NCI-H2227 (cell line): ENCODE measurements at regions not wholly inside any gene's neighbourhood (a gene's known extent, or its start where the extent isn't known, plus 50 kb on each side); places are given as distances from the start of the nearest gene placed in this dataset.
A peak's percentile ranks its signal among the peaks of the same experiment; 100 is the strongest.
"Not testable (repeated sequence)": the region's sequence is repeated elsewhere in the genome, so short reads cannot be mapped to it uniquely, and the experiment has no call there.

Experiments used
- DNase-seq: peaks from one replicate; lab custom pipeline; 2025; ENCODE audit not compliant: unreplicated experiment; lab: John Stamatoyannopoulos, UW

DNA sequence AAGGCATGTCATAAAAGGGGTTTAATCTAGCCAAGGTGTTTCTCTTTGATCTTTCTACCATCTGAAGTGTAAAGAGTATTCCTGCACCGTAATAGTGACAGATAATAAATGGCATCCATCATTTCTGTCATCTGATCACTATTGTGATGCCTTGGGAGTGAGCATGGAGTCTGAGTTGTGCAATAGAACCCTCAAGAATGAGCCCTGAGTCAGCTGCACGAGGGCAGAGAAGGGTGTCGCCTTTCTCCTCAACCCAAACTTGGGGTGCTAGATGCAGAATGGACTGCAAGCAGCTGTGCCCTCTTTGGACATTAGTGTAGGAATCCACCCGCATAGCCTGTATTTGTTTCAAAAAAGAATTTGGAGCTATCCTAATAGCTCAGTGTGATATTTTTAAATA lies 115.2 kb downstream of the ZNF37A start:
- no peak for DNase-seq

- DNase-seq, result not testable (repeated sequence)
Measured at GRCh38 chr10:38209748-38210147, 115.6 kb downstream of the ZNF37A start.

DNA sequence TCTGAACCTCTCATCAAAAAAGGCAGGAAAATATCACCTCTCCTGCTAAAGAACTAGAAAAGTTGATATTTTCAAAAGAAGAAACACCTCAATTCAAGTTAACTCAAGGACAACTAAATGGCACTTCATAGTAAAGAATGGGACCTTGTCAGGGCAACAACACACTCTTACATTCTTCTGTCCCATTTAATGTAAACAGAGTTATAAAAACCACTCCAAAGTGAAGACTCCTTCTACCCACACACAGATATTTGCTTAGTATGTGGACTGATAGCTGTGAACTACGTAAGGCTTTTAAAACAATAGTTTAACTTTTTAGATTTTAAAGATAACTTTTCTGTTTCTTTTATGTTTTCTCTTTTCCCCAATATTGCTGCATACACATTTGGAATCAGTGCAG lies 118.3 kb downstream of the ZNF37A start:
- DNase-seq, result no peak

GRCh38 chr10:38226385-38226784 lies 132.2 kb downstream of the ZNF37A start:
- DNase-seq, result no peak

GRCh38 chr10:38228394-38228793 lies 134.3 kb downstream of the ZNF37A start:
- DNase-seq, result no peak

- DNase-seq, result not testable (repeated sequence)
Measured at GRCh38 chr10:38238479-38238878, 144.3 kb downstream of the ZNF37A start.

- DNase-seq, result not testable (repeated sequence)
Measured at GRCh38 chr10:38242061-38242649, 148.0 kb downstream of the ZNF37A start.

DNA sequence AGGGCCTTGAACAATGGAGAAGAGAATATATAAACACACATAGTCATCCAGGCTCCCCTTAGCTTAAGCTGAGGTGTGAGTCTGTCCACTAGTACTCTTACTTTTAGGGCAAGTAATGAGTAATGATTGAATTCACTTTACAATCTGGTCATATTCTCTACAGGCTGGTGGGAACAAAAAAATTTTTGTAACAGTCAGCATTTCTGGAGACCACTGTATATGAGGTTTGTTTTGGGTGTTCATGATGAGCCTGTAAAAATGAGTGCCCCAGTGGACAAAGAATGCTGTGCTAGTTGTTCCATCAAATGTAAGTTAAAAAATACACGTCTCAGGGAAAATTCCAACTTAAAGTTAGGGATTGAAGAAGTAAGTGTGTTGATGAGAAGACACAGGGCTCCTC lies 154.0 kb downstream of the ZNF37A start:
- not testable (repeated sequence) for DNase-seq

DNA sequence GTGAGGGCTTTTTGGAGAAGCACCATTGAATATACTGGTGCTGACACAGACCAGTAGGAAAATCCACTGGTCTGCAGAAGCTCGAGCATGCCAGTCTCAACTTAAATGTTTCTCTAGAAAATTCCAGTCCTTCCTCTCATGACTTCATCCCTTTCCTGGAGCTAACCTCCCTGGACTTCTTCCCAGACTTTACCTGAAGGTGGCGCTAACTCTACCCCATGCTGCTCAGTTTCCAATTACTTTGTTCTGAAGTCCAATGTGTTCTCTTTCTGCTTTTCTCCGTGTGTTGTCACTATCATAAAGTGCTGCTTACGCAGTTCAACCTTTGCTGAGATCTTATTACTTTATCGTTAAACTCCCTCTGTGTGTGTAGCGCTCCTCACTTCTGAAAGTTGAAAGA lies 158.4 kb downstream of the ZNF37A start:
- DNase-seq, result not testable (repeated sequence)

DNA sequence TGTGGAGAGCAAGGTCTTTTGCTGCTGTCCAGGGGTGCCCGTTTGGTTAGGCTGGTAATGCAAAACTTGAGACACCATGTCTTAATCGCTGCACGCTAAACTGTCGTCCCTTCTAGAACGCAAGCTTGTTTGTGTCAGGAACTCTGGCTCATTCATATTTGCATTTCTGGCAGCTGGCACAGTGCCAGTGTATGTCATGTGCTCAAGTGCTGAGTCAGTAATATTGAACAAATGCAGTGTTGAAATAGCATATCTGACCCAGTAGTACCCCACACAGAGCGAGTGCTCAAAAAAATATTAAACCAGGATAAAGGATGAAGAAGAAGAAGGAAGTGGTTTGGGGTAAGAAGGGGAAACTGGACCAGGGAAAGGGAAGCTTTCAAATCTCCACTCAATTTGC lies 173.4 kb downstream of the ZNF37A start:
- DNase-seq, result not testable (repeated sequence)

GRCh38 chr10:38271031-38271430 lies 176.9 kb downstream of the ZNF37A start:
- not testable (repeated sequence) for DNase-seq

DNA sequence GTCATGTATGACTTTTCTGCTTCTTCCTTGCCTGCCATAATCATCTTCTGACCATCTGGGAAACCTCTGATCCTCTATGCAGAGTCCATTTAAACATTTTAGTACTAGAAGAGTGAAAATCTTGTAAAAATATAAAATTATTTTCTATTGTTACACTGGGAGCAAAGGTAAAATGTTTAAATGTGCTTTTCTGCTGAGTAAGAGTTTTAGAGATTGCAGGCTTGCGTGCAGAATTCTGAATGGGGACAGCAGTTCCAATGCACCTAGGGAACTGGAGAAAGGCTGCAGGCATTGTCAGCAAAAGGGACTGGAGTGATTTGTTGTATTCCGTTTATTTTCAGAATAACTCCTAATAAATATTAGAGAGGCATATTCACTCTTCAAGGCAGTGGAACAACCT lies 180.7 kb downstream of the ZNF37A start:
- DNase-seq, result not testable (repeated sequence)

GRCh38 chr10:38292560-38292959 lies 198.4 kb downstream of the ZNF37A start:
- not testable (repeated sequence) for DNase-seq

DNA sequence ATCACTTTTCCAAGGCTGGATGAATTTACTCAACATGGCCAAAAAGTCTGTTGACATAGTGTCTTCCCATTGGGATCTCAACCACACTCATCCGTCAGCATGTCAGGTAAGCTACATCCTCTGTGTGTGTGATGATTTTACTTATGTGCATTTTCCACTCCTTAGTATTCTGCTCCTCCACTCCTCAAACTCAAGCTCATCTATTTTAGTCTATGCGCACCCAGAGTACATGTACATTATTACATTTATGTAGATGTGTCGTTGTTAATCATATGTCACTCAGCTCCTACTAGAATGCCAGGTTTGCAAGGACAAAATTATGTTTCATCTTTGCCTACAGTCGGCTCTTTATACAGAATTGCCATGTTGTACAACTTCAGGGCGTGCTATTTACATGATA lies 216.0 kb downstream of the ZNF37A start:
- DNase-seq, result not testable (repeated sequence)

GRCh38 chr10:38315090-38315805 lies 221.1 kb downstream of the ZNF37A start:
- DNase-seq, result not testable (repeated sequence)

DNA sequence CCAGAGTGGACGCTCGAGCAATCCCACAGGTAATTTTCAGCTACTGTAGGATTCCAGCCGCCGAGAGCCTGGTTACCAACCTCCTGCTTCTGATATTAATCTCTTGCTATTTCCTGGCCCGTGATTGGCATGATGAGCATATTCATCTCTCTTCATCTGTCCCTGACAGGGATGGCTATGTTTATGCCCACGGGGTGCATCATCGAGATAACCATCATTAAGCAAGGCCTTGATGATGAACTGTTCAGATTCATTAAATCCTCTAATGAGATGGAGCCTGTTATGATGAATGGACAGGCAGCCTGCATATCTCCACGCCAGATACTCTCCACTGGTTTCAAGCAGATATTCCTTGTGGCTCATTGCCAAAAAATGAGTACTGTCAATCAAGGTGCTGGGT lies 227.3 kb downstream of the ZNF37A start:
- DNase-seq, result not testable (repeated sequence)

DNA sequence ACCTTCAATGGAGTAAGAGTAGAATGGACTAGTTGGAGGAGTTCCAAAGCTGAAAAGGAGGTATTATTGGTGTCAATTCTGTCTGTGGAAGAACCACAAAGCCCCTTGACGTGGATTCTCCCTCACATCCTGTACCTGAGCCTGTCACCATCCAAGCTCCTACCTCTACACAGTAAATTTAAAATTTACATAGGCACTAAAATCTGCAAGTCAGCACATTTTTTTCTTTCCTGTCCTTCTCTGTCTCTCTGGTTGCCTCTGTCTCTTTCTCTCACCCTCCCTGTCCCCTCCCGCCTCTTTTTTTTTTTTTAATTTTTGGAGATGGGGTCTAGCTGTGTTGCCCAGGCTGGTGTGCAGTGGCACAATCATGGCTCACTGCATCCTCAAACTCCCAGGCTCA lies 236.2 kb downstream of the ZNF37A start:
- not testable (repeated sequence) for DNase-seq

- DNase-seq, result not testable (repeated sequence)
Measured at GRCh38 chr10:38331106-38331505, 237.0 kb downstream of the ZNF37A start.

DNA sequence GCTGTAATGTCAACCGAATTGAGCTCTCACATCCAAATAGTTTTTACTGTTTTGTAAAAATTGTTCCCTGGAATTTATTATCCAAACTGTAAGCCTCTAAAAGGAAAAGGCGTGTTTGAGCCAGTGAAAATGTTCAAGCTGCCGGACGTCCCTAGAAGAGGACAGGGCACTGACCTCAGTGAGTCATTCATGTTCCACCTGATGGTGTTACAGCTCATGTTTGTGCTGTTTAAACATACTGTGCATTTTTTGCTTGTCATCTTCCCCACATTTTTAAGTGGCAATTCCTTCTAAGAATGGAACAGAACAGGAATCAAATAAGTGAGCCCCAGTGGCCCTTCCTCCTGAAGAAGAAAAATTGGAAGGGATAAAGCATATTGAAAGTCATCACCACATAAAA lies 239.6 kb downstream of the ZNF37A start:
- DNase-seq, result not testable (repeated sequence)

DNA sequence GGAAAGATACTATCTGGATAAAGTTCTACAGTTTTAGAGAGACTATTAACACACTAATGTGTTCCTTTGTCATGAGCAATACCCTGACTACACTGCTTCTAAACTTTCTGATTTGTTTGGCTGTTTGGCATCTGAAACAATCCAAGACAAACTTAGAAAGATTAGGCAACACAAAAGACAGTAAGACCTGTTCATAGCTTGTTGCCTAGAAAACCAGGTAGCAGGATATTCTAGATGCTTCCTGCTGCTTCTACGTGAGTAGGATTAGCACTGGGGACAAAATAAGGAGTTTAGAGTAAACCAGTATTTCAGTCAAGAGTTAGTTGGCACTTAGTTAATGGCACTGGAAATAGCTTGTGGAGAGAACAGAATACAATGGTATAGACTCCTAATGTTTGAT lies 256.5 kb downstream of the ZNF37A start:
- DNase-seq, result not testable (repeated sequence)

DNA sequence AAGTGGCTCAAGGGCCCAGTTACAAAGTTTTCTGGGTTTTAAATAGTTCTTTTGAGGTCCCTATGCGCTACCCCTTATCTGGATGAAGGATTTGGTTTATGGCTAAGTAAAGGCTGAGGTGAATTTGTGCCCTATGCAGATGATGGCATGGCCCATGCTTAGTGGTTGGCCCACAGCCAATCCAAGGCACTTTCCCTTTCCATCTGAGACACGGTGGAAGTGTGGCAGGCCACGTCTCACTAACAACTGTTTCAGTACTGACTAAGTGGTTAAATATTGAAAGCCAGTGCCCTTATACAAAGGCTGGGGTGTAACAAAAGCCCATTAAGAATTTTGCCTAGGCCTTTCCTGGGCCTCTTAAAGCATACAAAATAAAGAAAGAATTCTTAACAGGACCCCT lies 260.3 kb downstream of the ZNF37A start:
- not testable (repeated sequence) for DNase-seq

GRCh38 chr10:38355911-38356526 lies 261.9 kb downstream of the ZNF37A start:
- peak; percentile 64 for DNase-seq
